DND-41 (cell line): ENCODE measurements at regions not wholly inside any gene's neighbourhood (a gene's known extent, or its start where the extent isn't known, plus 50 kb on each side); places are given as distances from the start of the nearest gene placed in this dataset.

ENCODE experiments used
- ATAC-seq: fragments of 200-7000 bp; cut with Tn5 transposase; 3 replicates; pipeline ENCODE4 v1.9.1; 2021; ENCODE audit warnings: low read depth; ENCODE audit not compliant: insufficient read depth
- DNase-seq: peaks from one replicate; pipeline ENCODE4 v3.0.0-alpha.2; 2020
- H2AFZ ChIP-seq: 2 replicates; pipeline ENCODE4 v1.6.0; 2012; ENCODE audit warnings: low read depth, low read length
- H3K27ac ChIP-seq: 2 replicates; pipeline ENCODE4 v1.5.1; 2012; ENCODE audit warnings: low read length, inconsistent platforms
- H3K27me3 ChIP-seq: fragments of 200-600 bp; sonication (generic); 2 replicates; pipeline ENCODE4 v1.6.0; 2012; ENCODE audit warnings: low read length, mild to moderate bottlenecking, inconsistent platforms; ENCODE audit not compliant: insufficient read depth, poor library complexity
- H3K36me3 ChIP-seq: 2 replicates; pipeline ENCODE4 v1.5.1; 2012; ENCODE audit warnings: low read length, inconsistent platforms; ENCODE audit not compliant: insufficient read depth
- H3K4me1 ChIP-seq: 2 replicates; pipeline ENCODE4 v1.5.1; 2012; ENCODE audit warnings: mild to moderate bottlenecking, low read length; ENCODE audit not compliant: insufficient read depth
- H3K4me2 ChIP-seq: 2 replicates; pipeline ENCODE4 v1.6.0; 2012; ENCODE audit warnings: mild to moderate bottlenecking, moderate library complexity, low read length, inconsistent platforms; ENCODE audit not compliant: insufficient read depth
- H3K4me3 ChIP-seq, 2 experiments: fragments of 200-600 bp in 1 of 2; shearing (Covaris generic) in 1 of 2; 2 replicates each; pipeline ENCODE4 v1.5.1; 2012 to 2016; ENCODE audit warnings: inconsistent platforms in 2 of 2, low read length in 2 of 2, mild to moderate bottlenecking in 2 of 2, low read depth in 1 of 2, moderate library complexity in 1 of 2
- H3K79me2 ChIP-seq: 2 replicates; pipeline ENCODE4 v1.6.0; 2012; ENCODE audit warnings: low read length, inconsistent platforms; ENCODE audit not compliant: insufficient read depth
- H3K9ac ChIP-seq: 2 replicates; pipeline ENCODE4 v1.6.0; 2012; ENCODE audit warnings: low read depth, mild to moderate bottlenecking, inconsistent platforms, low read length, moderate library complexity
- H3K9me3 ChIP-seq: 2 replicates; pipeline ENCODE4 v1.5.1; 2012; ENCODE audit warnings: low read length, moderate library complexity, mild to moderate bottlenecking, inconsistent platforms; ENCODE audit not compliant: insufficient read depth, severe bottlenecking
- H4K20me1 ChIP-seq: 2 replicates; pipeline ENCODE4 v1.6.0; 2012; ENCODE audit warnings: low read length; ENCODE audit not compliant: insufficient read depth
- EZH2 ChIP-seq: IDR thresholded peaks from 3 replicates; pipeline ENCODE4 v1.6.1; 2012; ENCODE audit warnings: borderline replicate concordance, low read depth, mild to moderate bottlenecking, moderate library complexity, low read length, inconsistent platforms; ENCODE audit not compliant: severe bottlenecking
- TF ChIP-seq, protein P1 (sequence below): IDR thresholded peaks from 2 replicates; pipeline ENCODE4 v1.5.1; 2012; ENCODE audit warnings: borderline replicate concordance, low read length, moderate library complexity, mild to moderate bottlenecking; ENCODE audit not compliant: poor library complexity, severe bottlenecking; ENCODE audit errors: extremely low read depth

DNA sequence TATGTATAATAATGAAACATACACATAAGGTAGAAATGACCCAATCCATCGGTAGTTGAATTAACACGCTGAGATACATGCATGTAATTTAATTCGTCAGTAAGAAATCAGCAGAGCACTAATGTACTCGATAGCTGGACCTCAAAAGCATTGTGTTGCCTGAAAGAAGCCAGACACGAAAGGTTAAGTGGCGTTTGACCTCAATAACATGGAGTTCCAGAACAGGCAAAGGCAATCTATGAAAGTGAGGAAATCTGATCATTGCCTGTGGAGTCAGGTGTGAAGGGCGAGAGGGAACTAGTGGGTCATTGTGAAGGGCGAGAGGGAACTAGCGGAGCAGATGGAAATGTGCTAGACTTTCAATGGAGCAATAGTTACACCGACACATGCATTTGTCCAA is 970.4 kb upstream of the TMEM132C start:
- Histone ChIP-seq H3K4me3 (no peak overlapping the region), H3K36me3 (no peaks in the 10 kb centered on the region), H3K9me3 (no peaks in the 10 kb centered on the region), H3K4me1 (no peaks in the 10 kb centered on the region), H3K79me2 (no peaks in the 10 kb centered on the region), H3K9ac (no peak overlapping the region), H2AFZ (no peak overlapping the region), H3K4me2 (no peak overlapping the region), H3K27ac (no peak overlapping the region), H4K20me1 (no peaks in the 10 kb centered on the region), H3K27me3 (no peaks in the 10 kb centered on the region)
- no peak for DNase-seq
- TF ChIP-seq, protein P1, sequence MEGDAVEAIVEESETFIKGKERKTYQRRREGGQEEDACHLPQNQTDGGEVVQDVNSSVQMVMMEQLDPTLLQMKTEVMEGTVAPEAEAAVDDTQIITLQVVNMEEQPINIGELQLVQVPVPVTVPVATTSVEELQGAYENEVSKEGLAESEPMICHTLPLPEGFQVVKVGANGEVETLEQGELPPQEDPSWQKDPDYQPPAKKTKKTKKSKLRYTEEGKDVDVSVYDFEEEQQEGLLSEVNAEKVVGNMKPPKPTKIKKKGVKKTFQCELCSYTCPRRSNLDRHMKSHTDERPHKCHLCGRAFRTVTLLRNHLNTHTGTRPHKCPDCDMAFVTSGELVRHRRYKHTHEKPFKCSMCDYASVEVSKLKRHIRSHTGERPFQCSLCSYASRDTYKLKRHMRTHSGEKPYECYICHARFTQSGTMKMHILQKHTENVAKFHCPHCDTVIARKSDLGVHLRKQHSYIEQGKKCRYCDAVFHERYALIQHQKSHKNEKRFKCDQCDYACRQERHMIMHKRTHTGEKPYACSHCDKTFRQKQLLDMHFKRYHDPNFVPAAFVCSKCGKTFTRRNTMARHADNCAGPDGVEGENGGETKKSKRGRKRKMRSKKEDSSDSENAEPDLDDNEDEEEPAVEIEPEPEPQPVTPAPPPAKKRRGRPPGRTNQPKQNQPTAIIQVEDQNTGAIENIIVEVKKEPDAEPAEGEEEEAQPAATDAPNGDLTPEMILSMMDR, result no peak
- TF ChIP-seq EZH2, result no peak
- no peak for ATAC-seq

DNA sequence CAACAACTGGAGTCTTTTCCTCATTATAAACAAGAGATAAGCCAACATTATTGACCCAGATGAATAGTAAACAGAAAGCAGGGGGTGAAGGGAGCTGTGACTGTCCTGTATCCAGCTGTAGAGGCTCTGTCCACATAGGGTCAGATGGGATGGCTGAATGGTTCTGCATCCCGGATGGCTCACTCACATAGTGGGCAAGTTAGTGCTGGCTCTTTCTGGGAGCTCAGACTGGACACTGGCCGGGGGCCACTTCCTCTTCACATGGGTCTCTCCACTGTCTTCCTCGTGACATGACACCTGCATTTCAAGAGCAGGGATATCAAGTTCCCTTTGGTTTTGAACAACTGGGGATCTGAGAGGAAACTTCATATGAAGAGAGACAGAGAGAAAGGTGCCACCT is 969.6 kb upstream of the TMEM132C start:
- Histone ChIP-seq H3K79me2 (no peaks in the 10 kb centered on the region), H3K36me3 (no peaks in the 10 kb centered on the region), H3K27ac (no peak overlapping the region), H3K9me3 (no peaks in the 10 kb centered on the region), H3K9ac (no peak overlapping the region), H4K20me1 (no peaks in the 10 kb centered on the region), H3K4me1 (no peaks in the 10 kb centered on the region), H3K27me3 (no peaks in the 10 kb centered on the region), H3K4me3 (no peak overlapping the region), H3K4me2 (no peak overlapping the region), H2AFZ (no peak overlapping the region)
- TF ChIP-seq, protein P1, result no peak
- no peak for TF ChIP-seq EZH2
- ATAC-seq (no peak), DNase-seq (no peak)

DNA sequence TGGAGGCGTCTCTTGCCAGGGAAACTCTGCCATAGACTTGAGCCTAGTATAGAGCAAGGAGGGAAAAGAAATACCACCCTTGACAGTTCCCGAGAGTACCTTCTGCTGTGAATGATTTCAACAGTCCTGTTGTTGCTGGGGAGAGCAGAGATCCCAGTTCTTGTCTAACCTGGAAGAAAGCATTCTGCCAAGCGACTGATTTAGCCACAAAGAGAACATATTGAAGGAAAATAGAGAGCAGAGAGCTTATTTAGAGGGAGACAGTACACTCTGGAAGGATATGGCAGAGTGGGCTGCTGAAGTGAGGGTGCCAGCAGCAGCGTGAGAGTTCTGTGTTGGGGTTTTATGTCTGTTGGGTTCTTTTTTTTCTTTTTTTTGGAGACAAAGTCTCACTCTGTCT is 966.9 kb upstream of the TMEM132C start:
- TF ChIP-seq EZH2, result no peak
- TF ChIP-seq, protein P1, result no peak
- Histone ChIP-seq H3K27ac (no peak overlapping the region), H3K4me2 (no peak overlapping the region), H3K27me3 (no peaks in the 10 kb centered on the region), H3K4me3 (no peak overlapping the region), H3K9ac (no peak overlapping the region), H3K79me2 (no peaks in the 10 kb centered on the region), H4K20me1 (no peaks in the 10 kb centered on the region), H3K36me3 (no peaks in the 10 kb centered on the region), H2AFZ (no peak overlapping the region), H3K9me3 (no peaks in the 10 kb centered on the region), H3K4me1 (no peaks in the 10 kb centered on the region)
- no peak for DNase-seq
- no peak for ATAC-seq

DNA sequence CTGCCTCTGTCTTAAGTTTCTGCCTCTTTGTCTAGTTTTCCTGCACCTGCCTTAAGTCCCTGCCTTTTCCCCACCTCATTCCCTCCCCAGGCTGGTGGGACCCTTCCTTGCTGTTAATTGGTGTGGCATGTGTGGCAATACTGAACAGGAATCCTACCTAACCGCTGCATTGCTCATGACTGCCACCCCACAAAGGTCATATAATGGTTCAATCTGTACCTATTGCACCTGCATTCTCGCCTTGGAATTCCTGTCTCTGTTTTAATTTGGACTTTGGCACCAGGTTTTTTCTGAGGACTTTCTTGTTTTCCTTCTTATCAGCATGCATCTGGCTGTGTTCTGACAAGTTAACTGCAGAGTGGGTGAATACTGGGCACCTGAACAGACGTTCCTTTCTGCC is 966.2 kb upstream of the TMEM132C start:
- Histone ChIP-seq H3K4me2 (no peak overlapping the region), H3K9ac (no peak overlapping the region), H3K27me3 (no peaks in the 10 kb centered on the region), H3K36me3 (no peaks in the 10 kb centered on the region), H4K20me1 (no peaks in the 10 kb centered on the region), H3K4me3 (no peak overlapping the region), H3K4me1 (no peaks in the 10 kb centered on the region), H3K79me2 (no peaks in the 10 kb centered on the region), H3K9me3 (no peaks in the 10 kb centered on the region), H2AFZ (no peak overlapping the region), H3K27ac (no peak overlapping the region)
- DNase-seq, result no peak
- no peak for ATAC-seq
- TF ChIP-seq EZH2, result no peak
- TF ChIP-seq, protein P1, result no peak
